Stomach (tissue), 4 donors: ENCODE measurements at regions not wholly inside any gene's neighbourhood (a gene's known extent, or its start where the extent isn't known, plus 50 kb on each side); places are given as distances from the start of the nearest gene placed in this dataset.

ENCODE experiments used
- CTCF ChIP-seq, 7 experiments: fragments of 450-650 bp in 4 of 7; fragments of 200-600 bp in 3 of 7; sonication (generic) in 3 of 7; IDR thresholded peaks; one replicate each; pipeline ENCODE4 v1.5.1; 2016 to 2019; ENCODE audit warnings: antibody characterized with exemption in 7 of 7, control low read depth in 2 of 7, mild to moderate bottlenecking in 1 of 7
- POLR2A ChIP-seq, 4 donors: fragments of 450-650 bp; IDR thresholded peaks; one replicate each; pipeline ENCODE4 v1.6.1; 2016; ENCODE audit warnings: antibody characterized with exemption in 4 of 4, control low read depth in 2 of 4, mild to moderate bottlenecking in 1 of 4, moderate library complexity in 1 of 4

GRCh38 chr1:232542633-232543593 lies 87.0 kb downstream of the SIPA1L2 start:
- TF ChIP-seq CTCF (IDR thresholded peaks at IDR 0.05) (no peak), POLR2A (IDR thresholded peaks at IDR 0.05) (no peak)
